ENCODE measurements at regions not wholly inside any gene's neighbourhood (a gene's known extent, or its start where the extent isn't known, plus 50 kb on each side); places are given as distances from the start of the nearest gene placed in this dataset.

GRCh38 chr3:26141296-26141695, 351.4 kb downstream of the OXSM start:
- H3K4ac ChIP-seq (replicated peaks; ENCODE audit: insufficient read length, low read depth, low read length) = no peak overlapping the region
- CTCF ChIA-PET (ENCODE audit: partially characterized antibody) = interaction anchor here (0.7 kb wide), 2 partner anchors 12 to 546 kb away, joined by 3 read pairs; no protein-coding TSS in a partner anchor
- no peaks in the 10 kb centered on the region for H3K27me3 ChIP-seq (replicated peaks in 1 of 4; ENCODE audit: control insufficient read depth in 3 of 4, extremely low read depth in 1 of 4, insufficient read depth in 3 of 4, low read length in 3 of 4)
- TF ChIP-seq PHF8 (conservative IDR thresholded peaks at IDR 0.05; ENCODE audit: low read depth, low read length) (no peak), TCF12 (IDR thresholded peaks at IDR 0.05; ENCODE audit: low read depth, low read length) (no peak), CBX5 (IDR thresholded peaks at IDR 0.05; ENCODE audit: low read depth, low read length) (no peak)
- H4K20me1 ChIP-seq (replicated peaks in 1 of 2; ENCODE audit: control insufficient read depth in 1 of 2, insufficient read depth in 2 of 2, low read length in 2 of 2) = no peaks in the 10 kb centered on the region
- POLR2A ChIA-PET (ENCODE audit: partially characterized antibody) = no interaction called here
- no peaks in the 10 kb centered on the region for H3K23me2 ChIP-seq (ENCODE audit: low read depth, low read length)
- DNase-seq (ENCODE audit: low read depth in 1 of 2, low spot score in 2 of 2) = no peak
- H3K23ac ChIP-seq (ENCODE audit: insufficient read length) = no peak overlapping the region
- H3K27ac ChIP-seq (ENCODE audit: low read depth, low read length) = no peak overlapping the region
- no peak overlapping the region for H2BK120ac ChIP-seq (replicated peaks; ENCODE audit: low read depth, low read length)
- H4K8ac ChIP-seq (ENCODE audit: extremely low read depth, insufficient read depth, low read length) = no peak overlapping the region
- no peak overlapping the region for H3K14ac ChIP-seq (ENCODE audit: insufficient read length)
- H2BK20ac ChIP-seq (ENCODE audit: low read length) = no peak overlapping the region
- no peak overlapping the region for H4K91ac ChIP-seq (replicated peaks; ENCODE audit: insufficient read length, low read length)
- H3K79me1 ChIP-seq (ENCODE audit: low read depth, low read length) = no peaks in the 10 kb centered on the region
- H3K56ac ChIP-seq (replicated peaks; ENCODE audit: insufficient read length, low read depth, low read length) = no peak overlapping the region
- H3K9ac ChIP-seq (replicated peaks in 1 of 4; ENCODE audit: extremely low read depth in 1 of 4, low read depth in 3 of 4, low read length in 3 of 4) = no peak overlapping the region
- H2BK12ac ChIP-seq (ENCODE audit: low read depth, low read length) = no peak overlapping the region
- H4K5ac ChIP-seq (ENCODE audit: insufficient read length, low read depth, low read length) = no peak overlapping the region
- no peak overlapping the region for H3K4me2 ChIP-seq (ENCODE audit: insufficient read depth in 1 of 2, low read depth in 2 of 2, low read length in 2 of 2)
- H2AK5ac ChIP-seq (ENCODE audit: low read depth, low read length) = no peak overlapping the region
- H3K36me3 ChIP-seq (ENCODE audit: control insufficient read depth in 2 of 4, insufficient read depth in 4 of 4, low read length in 3 of 4) = no peaks in the 10 kb centered on the region
- no peak overlapping the region for H3K4me3 ChIP-seq (ENCODE audit: extremely low read depth in 1 of 4, insufficient read depth in 2 of 4, low read depth in 3 of 4, low read length in 4 of 4)
- no peak overlapping the region for H2AFZ ChIP-seq (ENCODE audit: low read length)
- H3K79me2 ChIP-seq (ENCODE audit: control insufficient read depth in 1 of 2, insufficient read depth in 2 of 2, low read length in 2 of 2) = no peaks in the 10 kb centered on the region
- H2BK5ac ChIP-seq (ENCODE audit: low read depth, low read length) = no peak overlapping the region
- H2BK15ac ChIP-seq (ENCODE audit: low read length) = no peak overlapping the region
- FAIRE-seq = no peak
- 0 out of 4 replicates have a peak, but pooled peaks cover 0 to 4% of the 10 kb centered on the region in 2 experiments for H3K9me3 ChIP-seq (ENCODE audit: insufficient read depth in 2 of 2, low read depth in 1 of 2, low read length in 1 of 2)
- no peaks in the 10 kb centered on the region for H3K4me1 ChIP-seq (replicated peaks in 1 of 4; ENCODE audit: control insufficient read depth in 3 of 4, insufficient read depth in 4 of 4, low read length in 3 of 4)
- H3K18ac ChIP-seq (ENCODE audit: extremely low read depth, low read length) = no peak overlapping the region
- 86% methylated on average over 1 of the region's 1 CpG; no CpG with 5 or more reads in 1 of the 2 experiments for WGBS, 2 experiments (ENCODE audit: extremely low coverage in 1 of 2, insufficient coverage in 1 of 2, insufficient read length in 1 of 2, insufficient replicate concordance in 2 of 2, low coverage in 1 of 2, low lambda C conversion rate in 2 of 2, missing lambda C conversion rate in 1 of 2)
